ENCODE measurements at regions not wholly inside any gene's neighbourhood (a gene's known extent, or its start where the extent isn't known, plus 50 kb on each side); places are given as distances from the start of the nearest gene placed in this dataset.

- Histone ChIP-seq H3K27ac (ENCODE audit: insufficient read depth, low read depth, low read length) (no peak overlapping the region), H3K9me1 (replicated peaks; ENCODE audit: control insufficient read depth, extremely low read depth, insufficient read depth, low read length) (no peaks in the 10 kb centered on the region), H3K4me1 (ENCODE audit: control insufficient read depth, extremely low read depth, insufficient read depth, low read length) (no peaks in the 10 kb centered on the region), H2AFZ (ENCODE audit: low read depth, low read length) (no peak overlapping the region), H3K79me2 (ENCODE audit: control insufficient read depth, insufficient read depth, low read length) (no peaks in the 10 kb centered on the region), H3K4me3 (replicated peaks in 1 of 3; ENCODE audit: insufficient read depth in 1 of 3, low read depth in 1 of 3, low read length in 3 of 3) (no peak overlapping the region), H3K9me3 (replicated peaks; ENCODE audit: control insufficient read depth, insufficient read depth, low read length) (no peaks in the 10 kb centered on the region), H3K4me2 (ENCODE audit: insufficient read depth, low read length) (no peak overlapping the region), H3K27me3 (ENCODE audit: control insufficient read depth in 2 of 2, insufficient read depth in 2 of 2, low read length in 2 of 2) (no peaks in the 10 kb centered on the region), H3K9ac (replicated peaks; ENCODE audit: extremely low read depth, insufficient read depth, low read length) (no peak overlapping the region), H4K20me1 (replicated peaks; ENCODE audit: control insufficient read depth, extremely low read depth, insufficient read depth, low read length) (no peaks in the 10 kb centered on the region), H3K36me3 (ENCODE audit: control insufficient read depth in 2 of 2, extremely low read depth in 1 of 2, insufficient read depth in 2 of 2, low read length in 2 of 2) (no peaks in the 10 kb centered on the region)
- intact Hi-C loops (cut with micrococcal nuclease), result no loop called here
- DNase-seq (ENCODE audit: low read depth, low spot score) (no peak), FAIRE-seq (no peak)
- no TSS peak for BruUV-seq (replicated peaks)
- dilution Hi-C loops (cut with MboI; ENCODE audit: extremely low pct_ligation_motif_present, low sequenced_read_pairs), result no loop called here
- POLR2A ChIA-PET, result no interaction called here
- CTCF ChIA-PET, result interaction anchor here (0.6 to 1.3 kb wide), 2 partner anchors 19 to 40 kb away, joined by 3 read pairs; no protein-coding TSS in a partner anchor
- no peak for TF ChIP-seq JUN (IDR thresholded peaks at IDR 0.05; ENCODE audit: borderline replicate concordance, insufficient read depth, insufficient read length, low read depth)
- TF ChIP-seq, protein P1, sequence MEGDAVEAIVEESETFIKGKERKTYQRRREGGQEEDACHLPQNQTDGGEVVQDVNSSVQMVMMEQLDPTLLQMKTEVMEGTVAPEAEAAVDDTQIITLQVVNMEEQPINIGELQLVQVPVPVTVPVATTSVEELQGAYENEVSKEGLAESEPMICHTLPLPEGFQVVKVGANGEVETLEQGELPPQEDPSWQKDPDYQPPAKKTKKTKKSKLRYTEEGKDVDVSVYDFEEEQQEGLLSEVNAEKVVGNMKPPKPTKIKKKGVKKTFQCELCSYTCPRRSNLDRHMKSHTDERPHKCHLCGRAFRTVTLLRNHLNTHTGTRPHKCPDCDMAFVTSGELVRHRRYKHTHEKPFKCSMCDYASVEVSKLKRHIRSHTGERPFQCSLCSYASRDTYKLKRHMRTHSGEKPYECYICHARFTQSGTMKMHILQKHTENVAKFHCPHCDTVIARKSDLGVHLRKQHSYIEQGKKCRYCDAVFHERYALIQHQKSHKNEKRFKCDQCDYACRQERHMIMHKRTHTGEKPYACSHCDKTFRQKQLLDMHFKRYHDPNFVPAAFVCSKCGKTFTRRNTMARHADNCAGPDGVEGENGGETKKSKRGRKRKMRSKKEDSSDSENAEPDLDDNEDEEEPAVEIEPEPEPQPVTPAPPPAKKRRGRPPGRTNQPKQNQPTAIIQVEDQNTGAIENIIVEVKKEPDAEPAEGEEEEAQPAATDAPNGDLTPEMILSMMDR (IDR thresholded peaks at IDR 0.05; ENCODE audit: extremely low read depth in 1 of 2, insufficient read depth in 1 of 2, low read depth in 1 of 2, low read length in 2 of 2), result no peak
- no peak for TF ChIP-seq EZH2 (IDR thresholded peaks at IDR 0.05; ENCODE audit: borderline replicate concordance, low read depth, low read length, severe bottlenecking)
- TF ChIP-seq MAX (IDR thresholded peaks at IDR 0.05; ENCODE audit: insufficient read depth, insufficient read length), result no peak
- TF ChIP-seq FOS (IDR thresholded peaks at IDR 0.05; ENCODE audit: borderline replicate concordance, insufficient read depth, low read length), result no peak
- no peak for TF ChIP-seq POLR2A (IDR thresholded peaks at IDR 0.05; ENCODE audit: low read depth, low read length)
- TF ChIP-seq POLR2AphosphoS5 (IDR thresholded peaks at IDR 0.05; ENCODE audit: insufficient read depth, low read depth, low read length), result no peak
- no peak for TF ChIP-seq MYC (IDR thresholded peaks at IDR 0.05; ENCODE audit: low read depth, low read length)
- no peak for TF ChIP-seq GATA2 (IDR thresholded peaks at IDR 0.05; ENCODE audit: insufficient read depth, insufficient read length, low read depth, low read length)
Measured at GRCh38 chr4:144899393-144899792, 198.6 kb downstream of the ANAPC10 start.
